BLaER1 (cell line): ENCODE measurements at regions not wholly inside any gene's neighbourhood (a gene's known extent, or its start where the extent isn't known, plus 50 kb on each side); places are given as distances from the start of the nearest gene placed in this dataset.
"Not testable (repeated sequence)": the region's sequence is repeated elsewhere in the genome, so short reads cannot be mapped to it uniquely, and the experiment has no call there.

Experiments
- H3K27ac ChIP-seq: shearing (Covaris generic); formaldehyde crosslinking; 2 replicates; pipeline ENCODE4 v1.8.1; 2022
- H3K27me3 ChIP-seq: shearing (Covaris generic); formaldehyde crosslinking; 2 replicates; pipeline ENCODE4 v1.8.1; 2022
- H3K36me3 ChIP-seq: shearing (Covaris generic); formaldehyde crosslinking; 2 replicates; pipeline ENCODE4 v1.8.1; 2022
- H3K4me1 ChIP-seq: shearing (Covaris generic); formaldehyde crosslinking; 2 replicates; pipeline ENCODE4 v1.8.1; 2022
- H3K4me2 ChIP-seq: shearing (Covaris generic); formaldehyde crosslinking; 2 replicates; pipeline ENCODE4 v1.8.1; 2022
- H3K4me3 ChIP-seq: shearing (Covaris generic); formaldehyde crosslinking; 2 replicates; pipeline ENCODE4 v1.8.1; 2022
- H3K9ac ChIP-seq: shearing (Covaris generic); formaldehyde crosslinking; 2 replicates; pipeline ENCODE4 v1.8.1; 2022
- H3K9me3 ChIP-seq: shearing (Covaris generic); formaldehyde crosslinking; 2 replicates; pipeline ENCODE4 v1.8.1; 2022
- H4K20me1 ChIP-seq: shearing (Covaris generic); formaldehyde crosslinking; 2 replicates; pipeline ENCODE4 v1.8.1; 2022
- Cebpa-rat ChIP-seq: shearing (Covaris generic); IDR thresholded peaks from 2 replicates; pipeline ENCODE4 v1.8.1; 2022

DNA sequence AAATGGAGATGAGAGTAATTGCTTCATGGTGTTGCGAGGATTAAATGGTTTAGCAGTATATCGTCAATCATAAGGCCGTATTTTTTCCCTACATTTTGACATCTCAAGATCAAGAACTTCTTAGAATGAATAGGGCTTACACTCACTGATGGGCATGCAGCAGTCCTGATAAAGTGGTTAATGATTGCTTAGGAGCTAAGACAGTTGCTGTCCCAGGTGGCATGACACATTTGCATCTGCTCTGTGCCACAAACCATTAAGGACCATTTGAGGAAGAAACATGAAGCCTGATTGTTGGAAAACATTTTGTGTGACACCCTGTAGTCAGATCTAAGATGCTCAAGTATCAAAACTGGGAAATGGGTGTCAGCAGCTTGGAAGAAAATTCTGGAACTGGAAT, 81.0 kb upstream of the SGIP1 start:
- H3K27me3 ChIP-seq, result no peaks in the 10 kb centered on the region
- no peaks in the 10 kb centered on the region for H4K20me1 ChIP-seq
- no peaks in the 10 kb centered on the region for H3K9me3 ChIP-seq
- H3K36me3 ChIP-seq, result no peaks in the 10 kb centered on the region
- H3K4me2 ChIP-seq, result no peak overlapping the region
- TF ChIP-seq Cebpa-rat, result no peak
- H3K27ac ChIP-seq, result no peak overlapping the region
- H3K4me1 ChIP-seq, result no peaks in the 10 kb centered on the region
- no peak overlapping the region for H3K9ac ChIP-seq
- no peak overlapping the region for H3K4me3 ChIP-seq

- H4K20me1 ChIP-seq, result no peaks in the 10 kb centered on the region
- no peak overlapping the region for H3K4me3 ChIP-seq
- H3K9me3 ChIP-seq, result no peaks in the 10 kb centered on the region
- no peaks in the 10 kb centered on the region for H3K4me1 ChIP-seq
- H3K27ac ChIP-seq, result no peak overlapping the region
- no peaks in the 10 kb centered on the region for H3K36me3 ChIP-seq
- no peak overlapping the region for H3K9ac ChIP-seq
- H3K4me2 ChIP-seq, result no peak overlapping the region
- H3K27me3 ChIP-seq, result no peaks in the 10 kb centered on the region
- no peak for TF ChIP-seq Cebpa-rat
Observed at GRCh38 chr1:66455446-66455845, 78.5 kb upstream of the SGIP1 start.

GRCh38 chr1:66460776-66461175, 73.2 kb upstream of the SGIP1 start:
- H3K9ac ChIP-seq, result no peak overlapping the region
- H3K9me3 ChIP-seq, result peaks cover 25% of the 10 kb centered on the region
- no peaks in the 10 kb centered on the region for H4K20me1 ChIP-seq
- no peaks in the 10 kb centered on the region for H3K4me1 ChIP-seq
- TF ChIP-seq Cebpa-rat, result no peak
- no peak overlapping the region for H3K4me2 ChIP-seq
- H3K27me3 ChIP-seq, result no peaks in the 10 kb centered on the region
- H3K27ac ChIP-seq, result no peak overlapping the region
- no peaks in the 10 kb centered on the region for H3K36me3 ChIP-seq
- no peak overlapping the region for H3K4me3 ChIP-seq

DNA sequence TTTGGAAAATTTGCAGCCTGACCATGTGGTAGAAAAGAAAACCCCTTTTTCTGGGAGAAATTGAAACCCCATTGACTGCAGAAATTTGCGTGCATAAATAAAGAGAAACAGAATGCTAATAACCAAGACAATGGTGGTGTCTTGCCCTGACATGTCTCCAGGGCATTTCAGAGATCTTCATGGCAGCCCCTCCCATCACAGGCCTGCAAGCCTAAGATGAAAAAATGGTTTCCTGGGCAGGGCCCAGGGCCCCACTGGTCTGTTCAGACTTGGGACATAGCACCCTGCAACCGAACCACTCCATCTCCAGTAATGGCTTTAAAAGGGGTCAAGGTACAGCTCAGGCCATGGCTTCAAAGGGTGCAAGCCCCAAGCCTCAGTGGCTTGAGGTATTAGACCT, 71.6 kb upstream of the SGIP1 start:
- TF ChIP-seq Cebpa-rat, result no peak
- H3K27me3 ChIP-seq, result no peaks in the 10 kb centered on the region
- H3K9ac ChIP-seq, result no peak overlapping the region
- no peak overlapping the region for H3K4me2 ChIP-seq
- H3K9me3 ChIP-seq, result peaks cover 25% of the 10 kb centered on the region
- no peak overlapping the region for H3K27ac ChIP-seq
- no peaks in the 10 kb centered on the region for H3K36me3 ChIP-seq
- no peaks in the 10 kb centered on the region for H3K4me1 ChIP-seq
- H4K20me1 ChIP-seq, result no peaks in the 10 kb centered on the region
- no peak overlapping the region for H3K4me3 ChIP-seq

DNA sequence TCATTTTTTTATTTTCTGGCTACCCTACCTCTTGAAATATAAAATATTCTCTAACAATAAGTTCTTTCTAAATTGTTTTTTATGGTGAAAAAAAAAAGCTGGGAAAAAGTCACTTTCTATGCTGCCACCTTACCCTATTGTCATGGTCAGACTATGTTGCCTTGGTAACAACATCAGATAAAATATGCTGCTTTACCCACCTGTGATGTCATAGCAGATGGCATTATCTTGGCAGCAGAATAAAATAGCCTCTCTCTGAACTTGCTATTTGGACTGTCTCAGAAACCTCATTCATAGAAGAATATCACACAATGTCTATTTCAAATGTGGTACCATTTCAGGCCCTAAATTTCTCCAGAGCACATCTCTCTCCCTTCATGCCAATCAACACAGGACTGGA, 69.6 kb upstream of the SGIP1 start:
- H3K36me3 ChIP-seq, result no peaks in the 10 kb centered on the region
- no peak for TF ChIP-seq Cebpa-rat
- H4K20me1 ChIP-seq, result no peaks in the 10 kb centered on the region
- H3K9me3 ChIP-seq, result peaks cover 25% of the 10 kb centered on the region
- no peak overlapping the region for H3K4me2 ChIP-seq
- H3K9ac ChIP-seq, result no peak overlapping the region
- H3K27me3 ChIP-seq, result no peaks in the 10 kb centered on the region
- no peak overlapping the region for H3K27ac ChIP-seq
- H3K4me3 ChIP-seq, result no peak overlapping the region
- no peaks in the 10 kb centered on the region for H3K4me1 ChIP-seq

GRCh38 chr1:66464802-66465201, 69.2 kb upstream of the SGIP1 start:
- H3K27ac ChIP-seq, result no peak overlapping the region
- H3K4me2 ChIP-seq, result no peak overlapping the region
- H3K4me3 ChIP-seq, result no peak overlapping the region
- no peaks in the 10 kb centered on the region for H4K20me1 ChIP-seq
- H3K27me3 ChIP-seq, result no peaks in the 10 kb centered on the region
- peaks cover 25% of the 10 kb centered on the region for H3K9me3 ChIP-seq
- H3K9ac ChIP-seq, result no peak overlapping the region
- no peaks in the 10 kb centered on the region for H3K4me1 ChIP-seq
- H3K36me3 ChIP-seq, result no peaks in the 10 kb centered on the region
- TF ChIP-seq Cebpa-rat, result no peak

DNA sequence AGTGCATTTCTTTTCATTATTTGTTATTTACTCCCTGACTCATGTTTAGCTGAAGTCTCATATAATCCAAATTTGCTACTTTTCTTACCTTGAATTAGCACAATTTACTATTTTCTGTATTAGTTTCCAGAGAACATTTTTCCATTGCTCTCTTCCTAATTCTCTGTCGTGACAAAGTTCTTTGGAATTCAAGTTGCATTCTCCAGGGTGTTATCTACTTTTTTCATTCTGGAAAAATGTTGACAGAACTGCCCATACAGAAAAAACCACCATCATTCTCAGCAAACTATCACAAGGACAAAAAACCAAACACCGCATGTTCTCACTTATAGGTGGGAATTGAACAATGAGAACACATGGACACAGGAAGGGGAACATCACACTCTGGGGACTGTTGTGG, 67.3 kb upstream of the SGIP1 start:
- H3K27ac ChIP-seq, H3K4me1 ChIP-seq, H3K9ac ChIP-seq, H3K27me3 ChIP-seq, H3K36me3 ChIP-seq, H3K4me2 ChIP-seq, H4K20me1 ChIP-seq, H3K4me3 ChIP-seq: not testable (repeated sequence)
- H3K9me3 ChIP-seq, result peaks cover 18% of the 10 kb centered on the region

DNA sequence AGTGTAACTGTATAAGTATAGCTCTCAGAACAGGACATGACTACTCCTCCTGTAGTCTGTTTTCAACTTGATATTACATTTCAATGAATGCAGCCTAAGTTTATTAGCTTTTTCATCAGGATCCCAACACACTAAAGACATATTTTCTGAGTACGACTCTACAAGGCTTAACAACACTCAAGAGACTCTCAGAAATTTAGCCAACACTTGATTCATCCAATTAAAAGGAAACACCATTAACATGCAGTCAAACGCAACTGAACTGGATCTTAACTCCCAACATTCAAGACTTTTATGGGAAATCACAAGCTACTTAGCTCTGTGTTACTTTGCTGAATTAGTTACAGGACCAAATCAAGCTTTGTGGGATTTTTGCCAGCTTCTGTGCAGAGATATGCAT, 65.2 kb upstream of the SGIP1 start:
- Histone ChIP-seq H3K4me3 (no peak overlapping the region), H3K27me3 (no peaks in the 10 kb centered on the region), H4K20me1 (no peaks in the 10 kb centered on the region), H3K9me3 (no peaks in the 10 kb centered on the region), H3K4me1 (no peaks in the 10 kb centered on the region), H3K9ac (no peak overlapping the region), H3K27ac (no peak overlapping the region), H3K4me2 (no peak overlapping the region), H3K36me3 (no peaks in the 10 kb centered on the region)
- TF ChIP-seq Cebpa-rat, result no peak

DNA sequence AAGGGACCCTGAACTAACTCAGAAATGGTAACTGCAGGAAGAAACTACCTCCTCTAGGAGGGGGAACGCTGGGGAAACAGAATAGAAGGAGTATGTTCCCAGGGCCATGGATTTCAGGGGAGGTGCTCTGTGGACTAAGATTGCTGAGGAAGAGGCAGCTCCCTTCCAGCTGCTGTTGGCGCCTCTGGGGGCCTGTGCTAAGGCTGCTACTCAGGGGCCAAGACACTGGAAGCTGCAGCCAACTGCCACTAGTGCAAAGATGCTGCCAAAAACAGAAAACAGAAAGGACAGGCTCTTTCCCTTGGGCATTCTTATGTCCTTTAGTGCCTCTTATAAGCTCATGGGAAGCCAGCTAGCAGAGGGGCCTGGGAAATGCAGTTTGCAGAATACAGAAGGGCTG, 58.0 kb upstream of the SGIP1 start:
- Histone ChIP-seq H3K27me3 (no peaks in the 10 kb centered on the region), H3K4me2 (no peak overlapping the region), H4K20me1 (no peaks in the 10 kb centered on the region), H3K9me3 (no peaks in the 10 kb centered on the region; the same call in 1 of the 2 replicates), H3K27ac (no peak overlapping the region), H3K4me1 (no peaks in the 10 kb centered on the region), H3K36me3 (no peaks in the 10 kb centered on the region), H3K9ac (no peak overlapping the region), H3K4me3 (no peak overlapping the region)
- TF ChIP-seq Cebpa-rat, result no peak

GRCh38 chr1:66476774-66477173, 57.2 kb upstream of the SGIP1 start:
- Histone ChIP-seq H3K4me3 (no peak overlapping the region), H3K36me3 (no peaks in the 10 kb centered on the region), H3K4me2 (no peak overlapping the region), H3K27ac (no peak overlapping the region), H4K20me1 (no peaks in the 10 kb centered on the region), H3K27me3 (no peaks in the 10 kb centered on the region), H3K4me1 (no peaks in the 10 kb centered on the region), H3K9ac (no peak overlapping the region), H3K9me3 (no peaks in the 10 kb centered on the region; the same call in 1 of the 2 replicates)
- no peak for TF ChIP-seq Cebpa-rat

DNA sequence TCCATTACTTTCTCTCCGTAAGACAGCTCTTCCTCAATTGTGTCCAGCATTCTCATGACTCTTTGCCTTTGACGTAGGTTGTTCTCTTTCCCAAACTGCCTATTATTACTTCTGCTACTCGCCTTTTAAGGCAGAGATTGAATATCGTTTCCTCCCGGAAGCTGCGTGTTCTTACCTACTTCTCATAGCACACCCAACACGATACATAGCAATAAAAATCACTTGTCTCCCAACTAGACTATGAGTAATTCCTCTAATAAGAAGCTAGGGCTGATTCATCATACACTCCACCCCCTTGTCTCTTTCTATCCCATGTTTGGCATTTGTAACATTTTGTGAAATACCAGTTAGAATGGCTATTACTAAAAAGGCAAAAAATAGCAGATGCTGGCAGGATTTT, 55.8 kb upstream of the SGIP1 start:
- H3K9ac ChIP-seq, result no peak overlapping the region
- no peak overlapping the region for H3K4me3 ChIP-seq
- no peak overlapping the region for H3K4me2 ChIP-seq
- H3K4me1 ChIP-seq, result no peaks in the 10 kb centered on the region
- H3K36me3 ChIP-seq, result no peaks in the 10 kb centered on the region
- H4K20me1 ChIP-seq, result no peaks in the 10 kb centered on the region
- no peaks in the 10 kb centered on the region for H3K27me3 ChIP-seq
- no peak overlapping the region for H3K27ac ChIP-seq
- no peaks in the 10 kb centered on the region; the same call in 1 of the 2 replicates for H3K9me3 ChIP-seq
- TF ChIP-seq Cebpa-rat, result no peak
